ENCODE measurements at regions not wholly inside any gene's neighbourhood (a gene's known extent, or its start where the extent isn't known, plus 50 kb on each side); places are given as distances from the start of the nearest gene placed in this dataset.

- no peak for DNase-seq (ENCODE audit: low read depth)
Observed at GRCh38 chr20:55783381-55783780, 221.9 kb downstream of the CBLN4 start.

- no peak for DNase-seq (ENCODE audit: low read depth)
Observed at GRCh38 chr20:55782912-55783253, 222.4 kb downstream of the CBLN4 start.

GRCh38 chr20:55782224-55782911 lies 223.0 kb downstream of the CBLN4 start:
- DNase-seq (ENCODE audit: low read depth) = no peak

GRCh38 chr20:55778796-55779195 lies 226.5 kb downstream of the CBLN4 start:
- DNase-seq (ENCODE audit: low read depth) = no peak

- DNase-seq (ENCODE audit: low read depth) = no peak
Observed at GRCh38 chr20:55777641-55778040, 227.7 kb downstream of the CBLN4 start.

- DNase-seq (ENCODE audit: low read depth) = no peak
Observed at GRCh38 chr20:55776176-55776575, 229.1 kb downstream of the CBLN4 start.

GRCh38 chr20:55774628-55775027 lies 230.7 kb downstream of the CBLN4 start:
- DNase-seq (ENCODE audit: low read depth) = no peak

- DNase-seq (ENCODE audit: low read depth) = no peak
Observed at GRCh38 chr20:55761797-55762196, 243.5 kb downstream of the CBLN4 start.

GRCh38 chr20:55761100-55761499 lies 244.2 kb downstream of the CBLN4 start:
- no peak for DNase-seq (ENCODE audit: low read depth)

- DNase-seq (ENCODE audit: low read depth) = no peak
Observed at GRCh38 chr20:55760586-55760985, 244.7 kb downstream of the CBLN4 start.

- DNase-seq (ENCODE audit: low read depth) = no peak
Observed at GRCh38 chr20:55755861-55756260, 249.5 kb downstream of the CBLN4 start.

- no peak for DNase-seq (ENCODE audit: low read depth)
Observed at GRCh38 chr20:55755411-55755810, 249.9 kb downstream of the CBLN4 start.

- DNase-seq (ENCODE audit: low read depth) = no peak
Observed at GRCh38 chr20:55746723-55747122, 258.6 kb downstream of the CBLN4 start.

- no peak for DNase-seq (ENCODE audit: low read depth)
Observed at GRCh38 chr20:55745840-55746239, 259.5 kb downstream of the CBLN4 start.

- DNase-seq (ENCODE audit: low read depth) = no peak
Observed at GRCh38 chr20:55744896-55745295, 260.4 kb downstream of the CBLN4 start.

GRCh38 chr20:55741801-55742200 lies 263.5 kb downstream of the CBLN4 start:
- DNase-seq (ENCODE audit: low read depth) = no peak

- no peak for DNase-seq (ENCODE audit: low read depth)
Observed at GRCh38 chr20:55740076-55740475, 265.2 kb downstream of the CBLN4 start.

GRCh38 chr20:55730321-55730720 lies 275.0 kb downstream of the CBLN4 start:
- DNase-seq (ENCODE audit: low read depth) = no peak

GRCh38 chr20:55714736-55715135 lies 290.6 kb downstream of the CBLN4 start:
- no peak for DNase-seq (ENCODE audit: low read depth)

- no peak for DNase-seq (ENCODE audit: low read depth)
Observed at GRCh38 chr20:55714082-55714481, 291.2 kb downstream of the CBLN4 start.

- no peak for DNase-seq (ENCODE audit: low read depth)
Observed at GRCh38 chr20:55704458-55704857, 300.9 kb downstream of the CBLN4 start.

GRCh38 chr20:55701467-55701866 lies 303.9 kb downstream of the CBLN4 start:
- no peak for DNase-seq (ENCODE audit: low read depth)

GRCh38 chr20:55696520-55696919 lies 308.8 kb downstream of the CBLN4 start:
- DNase-seq (ENCODE audit: low read depth) = no peak

- DNase-seq (ENCODE audit: low read depth) = no peak
Observed at GRCh38 chr20:55693641-55694040, 311.7 kb downstream of the CBLN4 start.

GRCh38 chr20:55685841-55686240 lies 319.5 kb downstream of the CBLN4 start:
- DNase-seq (ENCODE audit: low read depth) = no peak

Data from ELR (cell line).